ENCODE measurements at regions not wholly inside any gene's neighbourhood (a gene's known extent, or its start where the extent isn't known, plus 50 kb on each side); places are given as distances from the start of the nearest gene placed in this dataset.

DNA sequence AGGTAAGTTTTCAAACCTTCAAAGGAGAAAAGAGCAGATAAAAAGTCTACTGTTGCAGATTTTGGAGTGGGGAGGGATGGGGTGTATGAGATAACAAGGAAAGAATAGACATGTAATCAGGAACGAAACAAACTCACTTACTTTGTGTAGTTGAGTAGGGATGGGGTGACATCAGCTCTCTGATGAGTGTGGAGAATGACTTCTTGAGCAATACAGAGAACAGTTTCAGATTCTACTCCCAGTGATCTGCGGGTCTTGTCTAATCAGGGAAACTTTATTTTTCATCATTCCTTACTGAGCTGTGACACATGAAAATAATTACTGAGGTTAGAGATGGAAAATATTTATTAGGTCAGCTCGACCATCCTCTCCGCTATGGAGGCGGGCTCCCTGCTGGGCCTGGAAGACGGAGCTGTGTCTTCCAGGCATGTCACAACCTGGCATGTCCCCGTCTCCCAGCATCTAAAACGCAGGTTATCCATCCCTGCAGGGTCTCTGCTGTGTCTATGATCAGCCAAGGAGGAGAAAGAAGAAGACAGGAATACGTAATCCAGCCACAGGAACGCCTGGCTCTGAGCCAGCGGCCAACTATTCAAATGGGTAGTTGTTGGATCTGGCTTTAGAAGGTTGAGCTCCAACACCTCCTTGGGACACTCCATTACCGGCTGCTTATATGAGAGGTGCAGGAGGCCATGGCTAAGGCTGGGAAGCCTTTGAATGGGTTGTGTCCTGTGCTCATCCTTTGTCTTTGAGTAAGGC is 99.0 kb upstream of the SATB2 start (continued):
- no peak for TF ChIP-seq RAD21 (IDR thresholded peaks at IDR 0.05; ENCODE audit: insufficient read depth, low read depth, low read length)
- TF ChIP-seq SIN3A (IDR thresholded peaks at IDR 0.05; ENCODE audit: low read depth, low read length) = no peak
- TF ChIP-seq GATAD2B (conservative IDR thresholded peaks at IDR 0.05; ENCODE audit: low read depth) = no peak
- TF ChIP-seq MYC (IDR thresholded peaks at IDR 0.05; ENCODE audit: insufficient read depth, insufficient read length, insufficient replicate concordance, low read length, severe bottlenecking) = no peak
- TF ChIP-seq ZNF217 (IDR thresholded peaks at IDR 0.05) = no peak
- TF ChIP-seq, protein P1, sequence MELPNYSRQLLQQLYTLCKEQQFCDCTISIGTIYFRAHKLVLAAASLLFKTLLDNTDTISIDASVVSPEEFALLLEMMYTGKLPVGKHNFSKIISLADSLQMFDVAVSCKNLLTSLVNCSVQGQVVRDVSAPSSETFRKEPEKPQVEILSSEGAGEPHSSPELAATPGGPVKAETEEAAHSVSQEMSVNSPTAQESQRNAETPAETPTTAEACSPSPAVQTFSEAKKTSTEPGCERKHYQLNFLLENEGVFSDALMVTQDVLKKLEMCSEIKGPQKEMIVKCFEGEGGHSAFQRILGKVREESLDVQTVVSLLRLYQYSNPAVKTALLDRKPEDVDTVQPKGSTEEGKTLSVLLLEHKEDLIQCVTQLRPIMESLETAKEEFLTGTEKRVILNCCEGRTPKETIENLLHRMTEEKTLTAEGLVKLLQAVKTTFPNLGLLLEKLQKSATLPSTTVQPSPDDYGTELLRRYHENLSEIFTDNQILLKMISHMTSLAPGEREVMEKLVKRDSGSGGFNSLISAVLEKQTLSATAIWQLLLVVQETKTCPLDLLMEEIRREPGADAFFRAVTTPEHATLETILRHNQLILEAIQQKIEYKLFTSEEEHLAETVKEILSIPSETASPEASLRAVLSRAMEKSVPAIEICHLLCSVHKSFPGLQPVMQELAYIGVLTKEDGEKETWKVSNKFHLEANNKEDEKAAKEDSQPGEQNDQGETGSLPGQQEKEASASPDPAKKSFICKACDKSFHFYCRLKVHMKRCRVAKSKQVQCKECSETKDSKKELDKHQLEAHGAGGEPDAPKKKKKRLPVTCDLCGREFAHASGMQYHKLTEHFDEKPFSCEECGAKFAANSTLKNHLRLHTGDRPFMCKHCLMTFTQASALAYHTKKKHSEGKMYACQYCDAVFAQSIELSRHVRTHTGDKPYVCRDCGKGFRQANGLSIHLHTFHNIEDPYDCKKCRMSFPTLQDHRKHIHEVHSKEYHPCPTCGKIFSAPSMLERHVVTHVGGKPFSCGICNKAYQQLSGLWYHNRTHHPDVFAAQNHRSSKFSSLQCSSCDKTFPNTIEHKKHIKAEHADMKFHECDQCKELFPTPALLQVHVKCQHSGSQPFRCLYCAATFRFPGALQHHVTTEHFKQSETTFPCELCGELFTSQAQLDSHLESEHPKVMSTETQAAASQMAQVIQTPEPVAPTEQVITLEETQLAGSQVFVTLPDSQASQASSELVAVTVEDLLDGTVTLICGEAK (IDR thresholded peaks at IDR 0.05; ENCODE audit: borderline replicate concordance) = no peak
- TF ChIP-seq TBL1XR1 (IDR thresholded peaks at IDR 0.05; ENCODE audit: low read depth, low read length) = no peak
- TF ChIP-seq EZH2 (IDR thresholded peaks at IDR 0.05; ENCODE audit: borderline replicate concordance, control insufficient read depth, low read depth, low read length) = no peak
- no peak for TF ChIP-seq SP1 (IDR thresholded peaks at IDR 0.05; ENCODE audit: low read depth, low read length)
- TF ChIP-seq ESRRA (IDR thresholded peaks at IDR 0.05; ENCODE audit: low read length) = no peak
- TF ChIP-seq, protein P2, sequence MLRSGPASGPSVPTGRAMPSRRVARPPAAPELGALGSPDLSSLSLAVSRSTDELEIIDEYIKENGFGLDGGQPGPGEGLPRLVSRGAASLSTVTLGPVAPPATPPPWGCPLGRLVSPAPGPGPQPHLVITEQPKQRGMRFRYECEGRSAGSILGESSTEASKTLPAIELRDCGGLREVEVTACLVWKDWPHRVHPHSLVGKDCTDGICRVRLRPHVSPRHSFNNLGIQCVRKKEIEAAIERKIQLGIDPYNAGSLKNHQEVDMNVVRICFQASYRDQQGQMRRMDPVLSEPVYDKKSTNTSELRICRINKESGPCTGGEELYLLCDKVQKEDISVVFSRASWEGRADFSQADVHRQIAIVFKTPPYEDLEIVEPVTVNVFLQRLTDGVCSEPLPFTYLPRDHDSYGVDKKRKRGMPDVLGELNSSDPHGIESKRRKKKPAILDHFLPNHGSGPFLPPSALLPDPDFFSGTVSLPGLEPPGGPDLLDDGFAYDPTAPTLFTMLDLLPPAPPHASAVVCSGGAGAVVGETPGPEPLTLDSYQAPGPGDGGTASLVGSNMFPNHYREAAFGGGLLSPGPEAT (IDR thresholded peaks at IDR 0.05; ENCODE audit: low read depth) = no peak
